GM12878 (cell line): ENCODE measurements at regions not wholly inside any gene's neighbourhood (a gene's known extent, or its start where the extent isn't known, plus 50 kb on each side); places are given as distances from the start of the nearest gene placed in this dataset.

Experiments used
- ATAC-seq: fragments of 200-7000 bp; cut with Tn5 transposase; 3 replicates; pipeline ENCODE4 v1.9.1; 2020; ENCODE audit warnings: mild to moderate bottlenecking, moderate library complexity
- BruUV-seq: library from RNA; stranded (reverse); fragments of 400-500 nt; replicated peaks from 2 replicates; lab custom pipeline; 2021; lab: Mats Ljungman, UMichigan
- CTCF ChIA-PET: fragments of 300-600 bp; sonication (Branson Sonifier 250); formaldehyde crosslinking; extraction: SDS; loops from one replicate; lab custom pipeline; 2021; ENCODE audit warnings: inconsistent platforms; lab: Yijun Ruan, JAX
- POLR2A ChIA-PET: fragments of 350-600 bp; formaldehyde crosslinking; extraction: SDS; loops from one replicate; lab custom pipeline; 2021; ENCODE audit warnings: inconsistent platforms; lab: Charles Lee
- RAD21 ChIA-PET: fragments of 300-600 bp; sonication (Branson Sonifier 250); formaldehyde crosslinking; loops from one replicate; lab custom pipeline; 2023; ENCODE audit warnings: antibody characterized with exemption; ENCODE audit not compliant: unreplicated experiment; lab: Charles Lee
- SMC1A ChIA-PET: fragments of 300-600 bp; sonication (Branson Sonifier 250); formaldehyde crosslinking; loops from one replicate; lab custom pipeline; 2023; ENCODE audit not compliant: unreplicated experiment, uncharacterized antibody; lab: Charles Lee
- DNase-seq: peaks from one replicate; pipeline ENCODE4 v3.0.0-alpha.2; 2011; ENCODE audit warnings: low read depth, low spot score
- FAIRE-seq: peaks from 3 replicates; lab custom pipeline; 2011; peaks lifted over from hg19 to GRCh38; lab: Jason Lieb, UNC
- H2AFZ ChIP-seq: 2 replicates; pipeline ENCODE4 v1.6.0; 2011; ENCODE audit warnings: low read depth, low read length, control low read depth; ENCODE audit not compliant: control insufficient read depth
- H3K27ac ChIP-seq: 2 replicates; pipeline ENCODE4 v1.5.1; 2011; ENCODE audit warnings: control low read depth; ENCODE audit not compliant: control insufficient read depth, insufficient read depth
- H3K27me3 ChIP-seq, 2 experiments: replicated peaks in 1 of 2; 2 replicates each; pipeline versions ENCODE4 v1.6.0 to v1.6.1; 2011; ENCODE audit warnings: low read length in 1 of 2; ENCODE audit not compliant: control insufficient read depth in 2 of 2, insufficient read depth in 2 of 2
- H3K36me3 ChIP-seq, 2 experiments: 2 replicates each; pipeline ENCODE4 v1.5.1; 2011; ENCODE audit warnings: low read length in 1 of 2; ENCODE audit not compliant: control insufficient read depth in 2 of 2, insufficient read depth in 2 of 2
- H3K4me1 ChIP-seq: 2 replicates; pipeline ENCODE4 v1.6.1; 2011; ENCODE audit warnings: mild to moderate bottlenecking, low read length, moderate library complexity, mixed read lengths; ENCODE audit not compliant: control insufficient read depth, insufficient read depth
- H3K4me2 ChIP-seq: 2 replicates; pipeline ENCODE4 v1.6.0; 2011; ENCODE audit warnings: control low read depth; ENCODE audit not compliant: control insufficient read depth, insufficient read depth
- H3K4me3 ChIP-seq: fragments of 200-600 bp; sonication (generic); 2 replicates; pipeline ENCODE4 v1.5.1; 2016
- H3K79me2 ChIP-seq: 2 replicates; pipeline ENCODE4 v1.6.0; 2011; ENCODE audit warnings: low read length; ENCODE audit not compliant: control insufficient read depth, insufficient read depth
- H3K9ac ChIP-seq: 2 replicates; pipeline ENCODE4 v1.8.0; 2011; ENCODE audit warnings: low read length, control low read depth, mixed read lengths; ENCODE audit not compliant: control insufficient read depth, insufficient read depth
- H3K9me3 ChIP-seq: replicated peaks from 3 replicates; pipeline ENCODE4 v1.5.1; 2011; ENCODE audit warnings: mild to moderate bottlenecking, low read length; ENCODE audit not compliant: control insufficient read depth, insufficient read depth
- H4K20me1 ChIP-seq: 2 replicates; pipeline ENCODE4 v1.6.0; 2011; ENCODE audit not compliant: control insufficient read depth, insufficient read depth
- ATF7 ChIP-seq: fragments of 450-650 bp; IDR thresholded peaks from 2 replicates; pipeline ENCODE4 v1.6.1; 2016; ENCODE audit warnings: low read depth, mild to moderate bottlenecking
- BCL11A ChIP-seq: IDR thresholded peaks from 2 replicates; pipeline ENCODE4 v1.6.1; 2011; ENCODE audit warnings: low read depth, low read length
- DPF2 ChIP-seq: fragments of 450-650 bp; IDR thresholded peaks from 2 replicates; pipeline ENCODE4 v1.6.1; 2017; ENCODE audit warnings: mild to moderate bottlenecking
- EGR1 ChIP-seq, 2 experiments: IDR thresholded peaks; 1 replicate in 1 of 2; 2 replicates in 1 of 2; pipeline ENCODE4 v1.6.1; 2011 to 2012; ENCODE audit warnings: low read depth in 2 of 2, low read length in 2 of 2, borderline replicate concordance in 1 of 2, mild to moderate bottlenecking in 1 of 2, moderate library complexity in 1 of 2
- GABPA ChIP-seq: IDR thresholded peaks from 2 replicates; pipeline ENCODE4 v1.6.1; 2014; ENCODE audit warnings: antibody characterized with exemption, low read depth, mild to moderate bottlenecking, inconsistent platforms
- GATAD2B ChIP-seq: fragments of 450-650 bp; conservative IDR thresholded peaks from 2 replicates; pipeline ENCODE4 v1.6.1; 2017; ENCODE audit warnings: low read depth, mild to moderate bottlenecking, moderate library complexity
- IKZF1 ChIP-seq: fragments of 450-650 bp; conservative IDR thresholded peaks from 2 replicates; pipeline ENCODE4 v1.6.1; 2017; ENCODE audit warnings: antibody characterized with exemption, mild to moderate bottlenecking
- IKZF2 ChIP-seq, 2 experiments: fragments of 450-650 bp; IDR thresholded peaks; 2 replicates each; pipeline ENCODE4 v1.6.1; 2017; ENCODE audit warnings: mild to moderate bottlenecking in 2 of 2, moderate library complexity in 2 of 2
- IRF5 ChIP-seq: fragments of 450-650 bp; IDR thresholded peaks from 2 replicates; pipeline ENCODE4 v1.6.1; 2017; ENCODE audit warnings: borderline replicate concordance
- MLLT1 ChIP-seq: fragments of 450-650 bp; IDR thresholded peaks from 2 replicates; pipeline ENCODE4 v1.6.1; 2016; ENCODE audit warnings: mild to moderate bottlenecking
- MTA2 ChIP-seq: fragments of 450-650 bp; IDR thresholded peaks from 2 replicates; pipeline ENCODE4 v1.6.1; 2016; ENCODE audit warnings: low read depth, mild to moderate bottlenecking, moderate library complexity
- NFXL1 ChIP-seq: fragments of 450-650 bp; IDR thresholded peaks from 2 replicates; pipeline ENCODE4 v1.6.1; 2017; ENCODE audit warnings: antibody characterized with exemption, mild to moderate bottlenecking, borderline replicate concordance
- NR2F1 ChIP-seq: fragments of 450-650 bp; conservative IDR thresholded peaks from 2 replicates; pipeline ENCODE4 v1.6.1; 2017; ENCODE audit warnings: mild to moderate bottlenecking
- PAX5 ChIP-seq: IDR thresholded peaks from 2 replicates; pipeline ENCODE4 v1.6.1; 2011; ENCODE audit warnings: low read depth, low read length, borderline replicate concordance
- RELB ChIP-seq: fragments of 450-650 bp; IDR thresholded peaks from 2 replicates; pipeline ENCODE4 v1.6.1; 2017; ENCODE audit warnings: low read depth, mild to moderate bottlenecking, moderate library complexity
- RUNX3 ChIP-seq: IDR thresholded peaks from 2 replicates; pipeline ENCODE4 v1.6.1; 2012; ENCODE audit warnings: low read length, inconsistent platforms
- SMAD5 ChIP-seq: IDR thresholded peaks from 2 replicates; pipeline ENCODE4 v1.6.1; 2016; ENCODE audit warnings: antibody characterized with exemption, low read depth
- ZNF217 ChIP-seq: fragments of 450-650 bp; IDR thresholded peaks from 2 replicates; pipeline ENCODE4 v1.6.1; 2017; ENCODE audit warnings: antibody characterized with exemption, mild to moderate bottlenecking
- WGBS: methylation state at CpG from one replicate; pipeline ENCODE4 v1.1.6; 2016; ENCODE audit warnings: low lambda C conversion rate; ENCODE audit not compliant: insufficient replicate concordance, insufficient coverage; ENCODE audit errors: missing lambda C conversion rate; 5-methylcytosine and 5-hydroxymethylcytosine counted together
- in situ Hi-C: fragments of 300-500 bp; cut with MboI; formaldehyde crosslinking; loops from 9 replicates; pipeline ENCODE4 v1.14.3; 2018; ENCODE audit warnings: mixed read lengths
- intact Hi-C: fragments of 100-400 bp; cut with micrococcal nuclease; formaldehyde crosslinking; loops from one replicate; pipeline ENCODE4 v1.14.2; 2022; ENCODE audit not compliant: unreplicated experiment
- TF ChIP-seq, protein P1 (sequence below): IDR thresholded peaks from 2 replicates; pipeline ENCODE4 v1.6.1; 2011; ENCODE audit warnings: low read depth, mild to moderate bottlenecking, low read length, moderate library complexity, borderline replicate concordance; ENCODE audit errors: extremely low read depth

DNA sequence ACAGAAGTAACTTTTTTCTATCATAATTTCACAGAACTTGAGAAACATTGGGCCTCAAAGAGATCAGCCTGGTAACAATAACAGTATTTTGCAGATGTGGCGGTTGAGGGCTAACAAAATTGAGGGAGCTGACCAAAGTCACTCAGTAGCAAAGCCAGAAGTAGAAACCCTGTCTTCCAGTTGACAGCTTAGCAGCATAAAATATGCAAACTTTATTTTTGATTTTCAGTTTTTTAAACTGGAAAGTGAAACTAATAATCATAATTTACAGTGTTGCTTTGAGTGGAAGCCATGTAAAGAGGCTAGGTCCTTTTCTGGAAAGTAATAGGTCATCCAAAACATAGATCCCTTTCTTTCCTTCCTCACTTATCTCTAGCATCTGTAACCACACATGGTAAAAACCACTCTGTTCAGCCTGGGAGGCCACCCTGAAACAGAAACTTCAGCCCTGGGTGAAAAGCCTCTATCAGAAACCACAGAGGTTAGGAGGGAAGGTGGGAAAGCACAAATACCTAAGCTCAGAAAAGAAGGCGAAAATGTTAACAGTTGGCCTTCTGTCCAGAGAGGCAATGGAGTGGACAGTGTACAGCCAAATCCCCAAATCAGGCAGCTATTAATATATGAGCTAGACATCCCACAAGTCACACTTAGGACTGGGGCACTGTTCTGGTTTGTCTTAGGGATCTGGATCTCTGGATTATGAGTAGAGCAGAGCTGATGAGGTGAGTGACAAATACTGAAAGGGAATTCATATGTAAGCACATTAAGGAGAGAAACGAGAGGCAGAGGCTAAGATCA is 61.1 kb upstream of the ARSJ start:
- TF ChIP-seq IRF5 = no peak
- TF ChIP-seq MTA2 = peak; percentile 50; the same call in 1 of the 2 replicates
- TF ChIP-seq RUNX3 = peak; percentile 66
- no peak for TF ChIP-seq SMAD5
- TF ChIP-seq NR2F1 = peak; percentile 74
- no peak for TF ChIP-seq PAX5
- 0 out of 2 replicates have a peak, but pooled peaks have one; percentile 22 for TF ChIP-seq ATF7
- TF ChIP-seq GATAD2B = no peak; the same call in 1 of the 2 replicates
- TF ChIP-seq IKZF1 = peak; percentile 92
- TF ChIP-seq IKZF2 (IDR thresholded peaks at IDR 0.05) = peak; percentile 87 to 92
- TF ChIP-seq DPF2 = peak; percentile 64; the same call in 1 of the 2 replicates
- 0 out of 2 replicates have a peak, but pooled peaks have one; percentile 4 for TF ChIP-seq BCL11A
- TF ChIP-seq NFXL1 = no peak
- TF ChIP-seq MLLT1 = peak; percentile 33; the same call in 1 of the 2 replicates
- no peak for TF ChIP-seq GABPA
- peak; percentile 74; the same call in 1 of the 2 replicates for TF ChIP-seq RELB
- TF ChIP-seq, protein P1, sequence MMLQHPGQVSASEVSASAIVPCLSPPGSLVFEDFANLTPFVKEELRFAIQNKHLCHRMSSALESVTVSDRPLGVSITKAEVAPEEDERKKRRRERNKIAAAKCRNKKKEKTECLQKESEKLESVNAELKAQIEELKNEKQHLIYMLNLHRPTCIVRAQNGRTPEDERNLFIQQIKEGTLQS = no peak
- TF ChIP-seq EGR1 (IDR thresholded peaks at IDR 0.05; ENCODE audit: borderline replicate concordance in 1 of 2, low read depth in 2 of 2, low read length in 2 of 2) = no peak
- TF ChIP-seq ZNF217 = peak; percentile 24; the same call in 1 of the 2 replicates
- TF ChIP-seq, all 136 proteins: peak for 11
- Histone ChIP-seq H3K27me3 (no peaks in the 10 kb centered on the region), H4K20me1 (no peaks in the 10 kb centered on the region), H3K4me1 (peaks cover 14% of the 10 kb centered on the region), H3K4me2 (peak overlapping the region; percentile 68; the same call in 1 of the 2 replicates), H3K9me3 (no peaks in the 10 kb centered on the region; the same call in 2 of the 3 replicates), H2AFZ (no peak overlapping the region), H3K27ac (no peak overlapping the region), H3K9ac (no peak overlapping the region), H3K36me3 (no peaks in the 10 kb centered on the region), H3K4me3 (no peak overlapping the region), H3K79me2 (no peaks in the 10 kb centered on the region)
- no TSS peak for BruUV-seq
- intact Hi-C loops = no loop called here
- ChIA-PET CTCF (interaction anchor here (0.5 to 1.8 kb wide), 8 partner anchors 8 to 88 kb away, joined by 3 to 6 read pairs (median 4); no protein-coding TSS in a partner anchor), POLR2A (interaction anchor here (1.0 kb wide), 1 partner anchor 9 kb away, joined by 4 read pairs; no protein-coding TSS in a partner anchor), SMC1A (interaction anchor here (0.6 to 4.2 kb wide), 12 partner anchors 15 to 253 kb away, joined by 3 to 38 read pairs (median 3); no protein-coding TSS in a partner anchor), RAD21 (interaction anchor here (0.9 to 4.7 kb wide), 7 partner anchors 15 to 120 kb away, joined by 3 to 16 read pairs (median 5); no protein-coding TSS in a partner anchor)
- in situ Hi-C loops = no loop called here
- FAIRE-seq (peak; percentile 75), DNase-seq (peak; percentile 36), ATAC-seq (peak; percentile 90)
- 28% methylated on average over 2 of the region's 3 CpGs for WGBS
